GM12872 (cell line): ENCODE measurements at regions not wholly inside any gene's neighbourhood (a gene's known extent, or its start where the extent isn't known, plus 50 kb on each side); places are given as distances from the start of the nearest gene placed in this dataset.

Source experiments
- TF ChIP-seq, protein P1 (sequence below): IDR thresholded peaks from 3 replicates; pipeline ENCODE4 v1.5.1; 2011; ENCODE audit warnings: low read depth, mild to moderate bottlenecking, low read length, moderate library complexity; ENCODE audit not compliant: insufficient read depth

DNA sequence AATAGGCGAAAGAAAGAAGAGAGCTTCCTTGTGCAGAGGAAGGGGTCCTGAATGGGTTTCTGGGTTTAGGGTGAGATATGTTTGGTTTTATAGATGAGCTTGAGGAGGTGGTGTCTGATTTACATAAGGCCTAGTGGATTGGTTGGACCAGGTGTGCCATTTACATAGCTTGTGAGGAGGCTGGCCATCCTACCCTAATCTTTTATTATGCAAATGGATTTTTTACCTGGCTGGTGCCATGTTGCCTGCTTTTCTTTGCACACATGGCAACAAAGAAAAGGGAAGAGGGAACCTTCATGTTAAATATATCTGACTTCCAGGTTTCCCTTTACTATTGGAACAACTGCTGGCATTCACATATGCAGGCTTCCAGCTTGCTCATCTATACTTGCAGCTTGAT, 585.3 kb downstream of the PTPRU start:
- TF ChIP-seq, protein P1, sequence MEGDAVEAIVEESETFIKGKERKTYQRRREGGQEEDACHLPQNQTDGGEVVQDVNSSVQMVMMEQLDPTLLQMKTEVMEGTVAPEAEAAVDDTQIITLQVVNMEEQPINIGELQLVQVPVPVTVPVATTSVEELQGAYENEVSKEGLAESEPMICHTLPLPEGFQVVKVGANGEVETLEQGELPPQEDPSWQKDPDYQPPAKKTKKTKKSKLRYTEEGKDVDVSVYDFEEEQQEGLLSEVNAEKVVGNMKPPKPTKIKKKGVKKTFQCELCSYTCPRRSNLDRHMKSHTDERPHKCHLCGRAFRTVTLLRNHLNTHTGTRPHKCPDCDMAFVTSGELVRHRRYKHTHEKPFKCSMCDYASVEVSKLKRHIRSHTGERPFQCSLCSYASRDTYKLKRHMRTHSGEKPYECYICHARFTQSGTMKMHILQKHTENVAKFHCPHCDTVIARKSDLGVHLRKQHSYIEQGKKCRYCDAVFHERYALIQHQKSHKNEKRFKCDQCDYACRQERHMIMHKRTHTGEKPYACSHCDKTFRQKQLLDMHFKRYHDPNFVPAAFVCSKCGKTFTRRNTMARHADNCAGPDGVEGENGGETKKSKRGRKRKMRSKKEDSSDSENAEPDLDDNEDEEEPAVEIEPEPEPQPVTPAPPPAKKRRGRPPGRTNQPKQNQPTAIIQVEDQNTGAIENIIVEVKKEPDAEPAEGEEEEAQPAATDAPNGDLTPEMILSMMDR, result no peak

- TF ChIP-seq, protein P1, result no peak
Measured at GRCh38 chr1:29820401-29820800, 584.1 kb downstream of the PTPRU start.

- TF ChIP-seq, protein P1, result no peak
Measured at GRCh38 chr1:29812408-29813135, 576.2 kb downstream of the PTPRU start.

GRCh38 chr1:29811727-29812407, 575.5 kb downstream of the PTPRU start:
- TF ChIP-seq, protein P1, result no peak

GRCh38 chr1:29811247-29811646, 574.9 kb downstream of the PTPRU start:
- TF ChIP-seq, protein P1, result no peak

DNA sequence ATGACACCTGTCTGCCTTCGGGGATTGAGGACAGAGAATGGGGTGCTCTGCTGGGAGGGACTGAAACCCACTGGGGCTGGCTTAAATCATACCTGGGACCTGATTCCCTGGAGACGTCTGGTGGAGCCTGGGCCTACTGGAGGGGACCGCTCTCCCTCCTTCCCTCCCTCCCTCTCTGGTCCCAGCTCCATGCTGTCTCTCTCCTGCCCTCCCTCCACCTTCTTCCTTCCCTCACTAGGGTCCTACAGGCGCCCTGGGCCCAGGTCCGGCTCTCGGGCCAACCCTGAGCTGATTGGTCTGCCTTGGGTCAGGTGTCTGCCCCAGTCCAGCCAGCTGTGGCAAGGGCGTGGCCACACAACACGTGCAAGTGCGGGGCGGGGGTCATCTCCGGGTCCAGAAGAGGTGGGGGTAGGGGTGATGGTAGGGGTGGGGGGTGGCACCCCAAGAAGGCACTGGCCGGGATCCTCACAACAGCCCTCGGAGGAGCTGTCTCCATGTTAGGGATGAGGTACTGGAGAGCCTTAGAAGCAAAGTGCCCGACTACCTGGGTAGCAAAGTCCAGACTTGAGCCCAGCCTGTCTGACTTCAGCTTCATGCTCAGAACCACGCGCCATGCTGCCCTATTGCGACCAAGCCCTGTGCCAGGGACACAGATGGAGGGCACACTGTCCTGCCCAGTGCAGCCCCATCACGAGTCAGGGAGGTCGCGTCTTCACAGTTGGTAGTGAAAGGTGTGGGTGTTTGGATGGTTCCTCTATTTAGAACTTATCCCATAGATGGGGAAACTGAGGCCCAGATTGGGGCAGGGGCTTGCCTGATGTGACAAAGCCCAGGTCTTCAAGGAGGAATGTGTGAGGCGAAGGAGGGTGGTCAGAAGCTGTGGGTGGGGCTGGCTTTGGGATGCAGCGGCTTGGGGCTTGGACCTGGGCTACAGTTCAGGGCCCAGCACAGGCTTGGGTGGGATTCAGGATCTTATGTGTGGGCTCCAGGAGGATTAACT, 574.1 kb downstream of the PTPRU start:
- TF ChIP-seq, protein P1, result no peak
